DOHH2 (cell line): ENCODE measurements at regions not wholly inside any gene's neighbourhood (a gene's known extent, or its start where the extent isn't known, plus 50 kb on each side); places are given as distances from the start of the nearest gene placed in this dataset.

Experiments used
- H3F3A ChIP-seq: fragments of 200-600 bp; sonication (generic), shearing (Covaris generic); 2 replicates; pipeline ENCODE4 v1.6.0; 2016; ENCODE audit warnings: antibody characterized with exemption, mild to moderate bottlenecking; ENCODE audit not compliant: control insufficient read depth, insufficient read depth
- H3K27ac ChIP-seq: fragments of 200-600 bp; sonication (generic); 2 replicates; pipeline ENCODE4 v1.5.1; 2014; ENCODE audit warnings: low read depth, mild to moderate bottlenecking, low read length, moderate library complexity
- H3K27me3 ChIP-seq: fragments of 200-600 bp; sonication (generic); 2 replicates; pipeline ENCODE4 v1.6.1; 2014; ENCODE audit warnings: mild to moderate bottlenecking, low read length, mixed read lengths; ENCODE audit not compliant: control insufficient read depth
- H3K36me3 ChIP-seq: fragments of 200-600 bp; sonication (generic); 2 replicates; pipeline ENCODE4 v1.6.1; 2014; ENCODE audit warnings: mild to moderate bottlenecking, low read length, moderate library complexity, mixed read lengths; ENCODE audit not compliant: control insufficient read depth
- H3K4me1 ChIP-seq: fragments of 200-600 bp; sonication (generic); 2 replicates; pipeline ENCODE4 v1.6.1; 2014; ENCODE audit warnings: mild to moderate bottlenecking, low read length, mixed read lengths; ENCODE audit not compliant: control insufficient read depth
- H3K4me2 ChIP-seq: fragments of 200-600 bp; sonication (generic); 2 replicates; pipeline ENCODE4 v1.6.0; 2014; ENCODE audit warnings: mild to moderate bottlenecking, low read length, moderate library complexity
- H3K4me3 ChIP-seq: fragments of 200-600 bp; sonication (generic); 2 replicates; pipeline ENCODE4 v1.5.1; 2014; ENCODE audit warnings: mild to moderate bottlenecking, low read length, mixed read lengths
- H3K79me2 ChIP-seq: fragments of 200-600 bp; sonication (generic); 2 replicates; pipeline ENCODE4 v1.6.1; 2014; ENCODE audit warnings: mild to moderate bottlenecking, low read length, mixed read lengths; ENCODE audit not compliant: control insufficient read depth
- H3K9me2 ChIP-seq: fragments of 200-600 bp; sonication (generic); replicated peaks from 2 replicates; pipeline ENCODE4 v1.6.1; 2014; ENCODE audit warnings: mild to moderate bottlenecking, low read length, mixed read lengths; ENCODE audit not compliant: control insufficient read depth
- H3K9me3 ChIP-seq: fragments of 200-600 bp; sonication (generic); 2 replicates; pipeline ENCODE4 v1.6.1; 2014; ENCODE audit warnings: antibody characterized with exemption, low read length, mixed read lengths; ENCODE audit not compliant: control insufficient read depth, insufficient read depth
- H4K20me1 ChIP-seq: fragments of 200-600 bp; sonication (generic); 2 replicates; pipeline ENCODE4 v1.6.0; 2014; ENCODE audit warnings: low read depth, mild to moderate bottlenecking, antibody characterized with exemption, low read length, moderate library complexity; ENCODE audit not compliant: control insufficient read depth, insufficient read depth
- EZH2phosphoT487 ChIP-seq: fragments of 200-600 bp; sonication (generic); IDR thresholded peaks from 2 replicates; pipeline ENCODE4 v1.6.1; 2017; ENCODE audit warnings: borderline replicate concordance, mild to moderate bottlenecking, antibody characterized with exemption, low read length, moderate library complexity, mixed read lengths
- TF ChIP-seq, protein P1 (sequence below): fragments of 200-600 bp; sonication (generic); IDR thresholded peaks from one replicate; pipeline ENCODE4 v1.5.1; 2014; ENCODE audit warnings: antibody characterized with exemption, mild to moderate bottlenecking, low read depth, low read length; ENCODE audit not compliant: poor library complexity, severe bottlenecking

DNA sequence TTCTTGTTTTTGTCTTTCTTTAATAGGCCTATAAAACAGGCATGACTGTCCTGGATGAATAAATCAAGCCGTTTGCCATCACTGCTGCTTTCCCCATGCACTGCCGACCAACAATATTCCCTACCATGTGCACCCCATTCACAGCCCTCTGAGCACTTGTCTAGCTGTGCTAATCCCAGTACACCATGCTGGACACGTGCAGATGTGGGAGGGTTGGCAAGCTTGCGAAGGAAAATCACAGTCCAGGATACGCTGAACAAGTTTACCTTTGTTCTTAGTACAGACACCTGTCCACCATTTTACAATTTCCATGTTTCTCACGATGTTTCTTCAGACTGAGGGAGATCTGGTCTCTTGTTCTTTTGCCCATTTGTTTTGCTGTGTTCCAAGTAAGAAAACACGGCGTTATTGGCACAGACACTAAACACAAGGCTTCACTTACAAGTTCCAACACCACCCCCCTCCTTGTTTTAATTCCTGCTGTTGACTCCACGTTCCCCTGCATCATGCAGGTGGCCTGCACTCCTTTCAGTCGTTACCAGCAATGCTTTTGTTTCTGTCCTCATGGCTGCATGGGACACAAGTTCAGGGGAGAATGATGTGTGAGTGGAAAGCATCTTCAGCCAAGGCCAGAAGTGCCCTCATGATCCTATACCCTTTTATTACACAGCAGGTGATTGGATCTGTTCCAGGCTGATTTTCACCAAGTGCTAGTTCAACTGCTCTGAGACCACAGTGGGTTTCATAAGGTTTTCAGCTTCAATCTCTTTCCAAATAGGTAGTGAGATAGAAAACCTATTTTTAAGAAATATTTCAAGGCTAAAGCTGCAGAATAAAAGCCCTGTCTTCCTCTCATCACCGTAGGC, 608.9 kb downstream of the IRX1 start:
- H3K4me2 ChIP-seq = no peak overlapping the region
- H3K4me3 ChIP-seq = no peak overlapping the region
- H3K79me2 ChIP-seq = no peaks in the 10 kb centered on the region
- H3K36me3 ChIP-seq = no peaks in the 10 kb centered on the region
- TF ChIP-seq EZH2phosphoT487 = no peak
- TF ChIP-seq, protein P1, sequence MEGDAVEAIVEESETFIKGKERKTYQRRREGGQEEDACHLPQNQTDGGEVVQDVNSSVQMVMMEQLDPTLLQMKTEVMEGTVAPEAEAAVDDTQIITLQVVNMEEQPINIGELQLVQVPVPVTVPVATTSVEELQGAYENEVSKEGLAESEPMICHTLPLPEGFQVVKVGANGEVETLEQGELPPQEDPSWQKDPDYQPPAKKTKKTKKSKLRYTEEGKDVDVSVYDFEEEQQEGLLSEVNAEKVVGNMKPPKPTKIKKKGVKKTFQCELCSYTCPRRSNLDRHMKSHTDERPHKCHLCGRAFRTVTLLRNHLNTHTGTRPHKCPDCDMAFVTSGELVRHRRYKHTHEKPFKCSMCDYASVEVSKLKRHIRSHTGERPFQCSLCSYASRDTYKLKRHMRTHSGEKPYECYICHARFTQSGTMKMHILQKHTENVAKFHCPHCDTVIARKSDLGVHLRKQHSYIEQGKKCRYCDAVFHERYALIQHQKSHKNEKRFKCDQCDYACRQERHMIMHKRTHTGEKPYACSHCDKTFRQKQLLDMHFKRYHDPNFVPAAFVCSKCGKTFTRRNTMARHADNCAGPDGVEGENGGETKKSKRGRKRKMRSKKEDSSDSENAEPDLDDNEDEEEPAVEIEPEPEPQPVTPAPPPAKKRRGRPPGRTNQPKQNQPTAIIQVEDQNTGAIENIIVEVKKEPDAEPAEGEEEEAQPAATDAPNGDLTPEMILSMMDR = no peak
- H3K4me1 ChIP-seq = no peaks in the 10 kb centered on the region
- no peaks in the 10 kb centered on the region for H3K9me2 ChIP-seq
- H4K20me1 ChIP-seq = no peaks in the 10 kb centered on the region
- H3F3A ChIP-seq = no peaks in the 10 kb centered on the region
- no peaks in the 10 kb centered on the region for H3K27me3 ChIP-seq
- H3K9me3 ChIP-seq = peaks cover 7% of the 10 kb centered on the region; the same call in 1 of the 2 replicates
- H3K27ac ChIP-seq = no peak overlapping the region

DNA sequence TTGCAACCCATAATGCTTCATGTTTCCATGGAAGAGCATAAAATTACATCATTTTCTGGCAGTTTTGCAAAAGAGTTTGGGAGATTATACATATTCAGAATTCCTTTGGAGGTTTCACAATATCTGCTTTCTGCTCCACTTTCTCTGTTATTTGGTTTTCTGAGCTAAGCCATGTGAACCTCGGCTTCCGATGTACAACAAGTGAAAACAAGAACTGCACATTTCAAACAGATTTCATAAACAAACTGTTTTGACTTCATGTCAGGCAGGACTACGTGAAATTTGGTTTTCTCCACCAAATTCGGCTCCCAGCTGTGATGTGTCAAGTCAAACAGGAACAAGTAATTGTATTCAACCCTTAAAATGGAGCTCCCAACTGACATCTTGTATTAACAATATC, 609.8 kb downstream of the IRX1 start:
- Histone ChIP-seq H3K4me3 (no peak overlapping the region), H3K27ac (no peak overlapping the region), H3F3A (no peaks in the 10 kb centered on the region), H3K4me1 (no peaks in the 10 kb centered on the region), H3K79me2 (no peaks in the 10 kb centered on the region), H3K36me3 (no peaks in the 10 kb centered on the region), H3K27me3 (no peaks in the 10 kb centered on the region), H3K9me3 (peaks cover 7% of the 10 kb centered on the region; the same call in 1 of the 2 replicates), H3K4me2 (no peak overlapping the region), H4K20me1 (no peaks in the 10 kb centered on the region), H3K9me2 (no peaks in the 10 kb centered on the region)
- TF ChIP-seq EZH2phosphoT487 = no peak
- TF ChIP-seq, protein P1 = no peak

- no peaks in the 10 kb centered on the region for H3K27me3 ChIP-seq
- H3K9me3 ChIP-seq = peaks cover 7% of the 10 kb centered on the region; the same call in 1 of the 2 replicates
- H3K27ac ChIP-seq = no peak overlapping the region
- no peaks in the 10 kb centered on the region for H3K9me2 ChIP-seq
- H3K4me2 ChIP-seq = no peak overlapping the region
- H3K4me3 ChIP-seq = no peak overlapping the region
- no peaks in the 10 kb centered on the region for H3K79me2 ChIP-seq
- TF ChIP-seq, protein P1 = no peak
- no peak for TF ChIP-seq EZH2phosphoT487
- H3F3A ChIP-seq = no peaks in the 10 kb centered on the region
- H3K36me3 ChIP-seq = no peaks in the 10 kb centered on the region
- no peaks in the 10 kb centered on the region for H3K4me1 ChIP-seq
- no peaks in the 10 kb centered on the region for H4K20me1 ChIP-seq
These were observed 610.5 kb downstream of the IRX1 start for GRCh38 chr5:4206127-4206526.
